ENCODE measurements at regions not wholly inside any gene's neighbourhood (a gene's known extent, or its start where the extent isn't known, plus 50 kb on each side); places are given as distances from the start of the nearest gene placed in this dataset.
"Not testable (repeated sequence)": the region's sequence is repeated elsewhere in the genome, so short reads cannot be mapped to it uniquely, and the experiment has no call there.

GRCh38 chr5:117304512-117305107 is 730.0 kb upstream of the SEMA6A start:
- not testable (repeated sequence) for H3K36me3 ChIP-seq (ENCODE audit: insufficient read depth, low read length); H3K4me1 ChIP-seq (ENCODE audit: control insufficient read depth, insufficient read depth, low read length); H3K4me2 ChIP-seq (ENCODE audit: low read length); H3K9me3 ChIP-seq (replicated peaks; ENCODE audit: low read length); H3K4me3 ChIP-seq (ENCODE audit: low read length); H3K9ac ChIP-seq (ENCODE audit: low read depth, low read length); H3K27me3 ChIP-seq (ENCODE audit: control insufficient read depth, insufficient read depth, low read length)

DNA sequence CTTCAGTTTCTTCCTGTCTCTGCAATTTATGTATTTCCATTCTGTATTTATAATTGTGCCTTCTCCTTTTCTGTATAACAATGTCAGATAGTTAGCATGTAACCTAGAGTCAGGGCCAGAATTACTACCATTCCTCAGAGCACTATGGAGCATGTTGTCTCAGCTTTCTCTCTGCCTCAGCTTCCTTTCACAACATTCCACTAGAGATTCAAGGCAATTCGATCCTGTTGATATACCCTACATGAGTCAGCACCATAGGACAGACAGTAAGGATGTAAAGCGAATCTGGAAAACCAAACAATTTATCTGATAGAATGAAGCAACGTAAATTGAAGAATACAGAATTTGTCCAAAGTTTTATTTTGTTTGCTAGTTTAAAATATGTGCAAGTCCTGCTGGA is 728.3 kb upstream of the SEMA6A start:
- no peaks in the 10 kb centered on the region for H3K4me1 ChIP-seq (ENCODE audit: control insufficient read depth, insufficient read depth, low read length)
- no peaks in the 10 kb centered on the region for H3K36me3 ChIP-seq (ENCODE audit: insufficient read depth, low read length)
- H3K4me2 ChIP-seq (ENCODE audit: low read length) = no peak overlapping the region
- no peak overlapping the region for H3K9ac ChIP-seq (ENCODE audit: low read depth, low read length)
- no peaks in the 10 kb centered on the region for H3K27me3 ChIP-seq (ENCODE audit: control insufficient read depth, insufficient read depth, low read length)
- no peak overlapping the region for H3K4me3 ChIP-seq (ENCODE audit: low read length)
- no peaks in the 10 kb centered on the region for H3K9me3 ChIP-seq (replicated peaks; ENCODE audit: low read length)

DNA sequence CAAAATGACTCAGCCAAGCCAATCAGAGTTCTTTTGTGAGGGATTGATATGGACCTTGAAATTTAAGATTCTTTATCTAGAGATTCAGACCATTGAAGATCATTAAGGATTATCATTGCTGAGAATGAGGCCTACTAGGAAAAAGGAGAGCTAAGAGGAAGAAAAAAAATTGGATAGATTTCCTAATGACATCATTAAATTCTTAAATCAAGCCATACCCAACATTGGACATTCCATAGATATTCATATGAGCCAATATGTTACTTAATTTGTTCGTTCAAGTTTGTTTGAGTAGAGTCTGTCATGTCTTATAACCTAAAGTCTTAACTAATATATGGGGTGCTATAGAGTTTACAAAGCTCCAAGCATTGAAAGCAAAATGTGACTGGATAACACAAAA is 727.9 kb upstream of the SEMA6A start:
- no peaks in the 10 kb centered on the region for H3K36me3 ChIP-seq (ENCODE audit: insufficient read depth, low read length)
- H3K4me3 ChIP-seq (ENCODE audit: low read length) = no peak overlapping the region
- H3K27me3 ChIP-seq (ENCODE audit: control insufficient read depth, insufficient read depth, low read length) = no peaks in the 10 kb centered on the region
- H3K4me2 ChIP-seq (ENCODE audit: low read length) = no peak overlapping the region
- H3K9me3 ChIP-seq (replicated peaks; ENCODE audit: low read length) = no peaks in the 10 kb centered on the region
- H3K9ac ChIP-seq (ENCODE audit: low read depth, low read length) = no peak overlapping the region
- H3K4me1 ChIP-seq (ENCODE audit: control insufficient read depth, insufficient read depth, low read length) = no peaks in the 10 kb centered on the region

DNA sequence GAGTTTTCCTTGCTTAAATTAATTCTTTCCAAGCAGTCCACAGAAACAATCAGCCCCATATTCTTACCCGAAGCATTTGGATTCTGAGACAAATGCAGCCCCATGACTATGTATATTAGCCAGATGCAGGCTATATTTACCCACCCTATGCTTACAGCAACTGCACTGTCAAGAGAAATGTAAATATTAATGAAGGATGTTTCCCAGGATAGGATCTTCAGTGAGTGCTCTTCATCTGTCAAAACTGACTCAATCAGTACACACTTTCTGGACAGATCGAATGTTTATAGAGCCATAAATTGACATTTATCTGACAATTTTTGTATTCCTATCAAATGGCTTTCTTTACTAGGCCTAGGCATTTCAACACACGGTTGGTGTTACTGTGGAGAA is 725.3 kb upstream of the SEMA6A start:
- no peaks in the 10 kb centered on the region for H3K36me3 ChIP-seq (ENCODE audit: insufficient read depth, low read length)
- no peak overlapping the region for H3K9ac ChIP-seq (ENCODE audit: low read depth, low read length)
- no peaks in the 10 kb centered on the region for H3K4me1 ChIP-seq (ENCODE audit: control insufficient read depth, insufficient read depth, low read length)
- no peak overlapping the region for H3K4me2 ChIP-seq (ENCODE audit: low read length)
- H3K4me3 ChIP-seq (ENCODE audit: low read length) = no peak overlapping the region
- H3K9me3 ChIP-seq (replicated peaks; ENCODE audit: low read length) = no peaks in the 10 kb centered on the region
- no peaks in the 10 kb centered on the region for H3K27me3 ChIP-seq (ENCODE audit: control insufficient read depth, insufficient read depth, low read length)

DNA sequence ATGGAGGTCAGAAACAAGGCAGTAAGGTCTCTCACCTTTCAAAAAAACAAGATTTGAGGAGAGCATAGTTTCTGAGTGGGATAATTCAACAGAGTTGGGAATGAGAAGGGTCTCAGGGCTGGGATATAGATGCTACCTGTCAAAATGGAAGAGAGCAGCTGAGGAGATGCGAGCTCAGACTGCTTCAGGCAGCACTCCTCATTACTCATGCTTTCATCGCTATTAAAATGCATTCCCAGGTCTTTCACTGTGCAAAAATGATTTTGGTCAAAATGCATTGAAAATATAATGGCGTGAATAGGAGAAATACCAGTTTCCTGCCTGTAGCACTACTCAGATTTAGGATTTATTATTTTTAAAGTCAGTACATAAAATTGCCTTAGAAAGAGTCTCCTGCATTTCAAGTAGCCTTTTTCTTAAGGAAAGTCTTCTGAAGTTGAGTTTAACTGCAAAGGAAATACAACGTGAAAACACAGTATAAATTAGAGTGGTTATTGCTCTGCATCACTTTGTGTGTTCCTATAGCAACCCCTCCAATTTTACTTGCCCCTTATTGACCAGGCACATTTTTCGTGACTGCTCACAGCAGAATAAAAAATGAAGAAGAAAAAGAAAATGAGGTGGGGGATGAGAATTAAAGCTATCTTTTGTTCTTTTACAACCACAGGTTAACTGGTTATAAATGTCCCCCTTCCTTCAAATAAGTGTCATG is 724.8 kb upstream of the SEMA6A start:
- Histone ChIP-seq H3K4me1 (ENCODE audit: control insufficient read depth, insufficient read depth, low read length) (no peaks in the 10 kb centered on the region), H3K9me3 (replicated peaks; ENCODE audit: low read length) (no peaks in the 10 kb centered on the region), H3K4me3 (ENCODE audit: low read length) (no peak overlapping the region), H3K27me3 (ENCODE audit: control insufficient read depth, insufficient read depth, low read length) (no peaks in the 10 kb centered on the region), H3K9ac (ENCODE audit: low read depth, low read length) (no peak overlapping the region), H3K36me3 (ENCODE audit: insufficient read depth, low read length) (no peaks in the 10 kb centered on the region), H3K4me2 (ENCODE audit: low read length) (no peak overlapping the region)

GRCh38 chr5:117296872-117297271 is 722.2 kb upstream of the SEMA6A start:
- H3K4me2 ChIP-seq (ENCODE audit: low read length) = no peak overlapping the region
- H3K4me1 ChIP-seq (ENCODE audit: control insufficient read depth, insufficient read depth, low read length) = no peaks in the 10 kb centered on the region
- H3K4me3 ChIP-seq (ENCODE audit: low read length) = no peak overlapping the region
- no peaks in the 10 kb centered on the region for H3K36me3 ChIP-seq (ENCODE audit: insufficient read depth, low read length)
- no peaks in the 10 kb centered on the region for H3K27me3 ChIP-seq (ENCODE audit: control insufficient read depth, insufficient read depth, low read length)
- H3K9me3 ChIP-seq (replicated peaks; ENCODE audit: low read length) = no peaks in the 10 kb centered on the region
- H3K9ac ChIP-seq (ENCODE audit: low read depth, low read length) = no peak overlapping the region

DNA sequence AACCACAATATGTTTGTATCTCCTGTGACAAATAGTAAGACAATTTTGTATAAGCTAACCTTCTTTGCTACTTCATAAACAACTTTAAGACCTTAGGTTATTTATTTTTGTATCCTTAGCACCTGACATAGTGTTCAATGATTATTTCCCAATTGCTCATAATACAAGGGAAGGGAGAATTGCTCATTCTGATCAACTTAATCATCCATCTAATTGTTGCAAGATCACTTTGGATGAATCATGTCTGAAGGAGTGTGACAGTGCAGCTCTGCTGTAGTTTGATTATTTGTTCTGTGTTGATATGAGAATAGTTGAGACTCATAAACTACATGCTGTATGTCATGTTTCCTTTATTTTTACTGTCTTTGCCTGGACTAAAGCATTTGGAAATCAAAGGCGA is 721.3 kb upstream of the SEMA6A start:
- Histone ChIP-seq H3K4me3 (ENCODE audit: low read length) (no peak overlapping the region), H3K27me3 (ENCODE audit: control insufficient read depth, insufficient read depth, low read length) (no peaks in the 10 kb centered on the region), H3K4me2 (ENCODE audit: low read length) (no peak overlapping the region), H3K36me3 (ENCODE audit: insufficient read depth, low read length) (no peaks in the 10 kb centered on the region), H3K4me1 (ENCODE audit: control insufficient read depth, insufficient read depth, low read length) (no peaks in the 10 kb centered on the region), H3K9me3 (replicated peaks; ENCODE audit: low read length) (no peaks in the 10 kb centered on the region), H3K9ac (ENCODE audit: low read depth, low read length) (no peak overlapping the region)

GRCh38 chr5:117286813-117287212 is 712.2 kb upstream of the SEMA6A start:
- Histone ChIP-seq H3K9me3 (replicated peaks; ENCODE audit: low read length) (no peaks in the 10 kb centered on the region), H3K4me2 (ENCODE audit: low read length) (no peak overlapping the region), H3K36me3 (ENCODE audit: insufficient read depth, low read length) (no peaks in the 10 kb centered on the region), H3K27me3 (ENCODE audit: control insufficient read depth, insufficient read depth, low read length) (no peaks in the 10 kb centered on the region), H3K4me1 (ENCODE audit: control insufficient read depth, insufficient read depth, low read length) (no peaks in the 10 kb centered on the region), H3K9ac (ENCODE audit: low read depth, low read length) (no peak overlapping the region), H3K4me3 (ENCODE audit: low read length) (no peak overlapping the region)

DNA sequence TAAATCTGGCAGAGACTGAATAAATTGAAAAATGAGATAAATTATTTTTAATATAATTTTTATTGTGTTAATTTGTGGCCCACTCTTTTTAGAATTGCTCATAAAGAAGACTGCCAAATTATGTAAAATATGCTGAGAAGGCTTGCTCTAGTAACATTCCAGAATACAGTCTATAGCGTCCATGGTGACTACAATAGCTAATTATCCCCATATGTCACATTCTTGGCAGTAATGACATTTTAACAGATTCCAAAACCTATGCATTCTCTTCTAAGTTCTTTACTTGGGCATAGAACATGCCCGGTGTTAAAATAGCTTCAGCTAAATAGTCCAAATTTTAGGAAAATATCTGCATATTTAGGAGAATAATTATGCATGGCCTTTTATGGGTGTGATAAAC is 697.0 kb upstream of the SEMA6A start:
- Histone ChIP-seq H3K36me3 (ENCODE audit: insufficient read depth, low read length) (no peaks in the 10 kb centered on the region), H3K4me1 (ENCODE audit: control insufficient read depth, insufficient read depth, low read length) (no peaks in the 10 kb centered on the region), H3K4me2 (ENCODE audit: low read length) (no peak overlapping the region), H3K27me3 (ENCODE audit: control insufficient read depth, insufficient read depth, low read length) (no peaks in the 10 kb centered on the region), H3K4me3 (ENCODE audit: low read length) (no peak overlapping the region), H3K9ac (ENCODE audit: low read depth, low read length) (no peak overlapping the region), H3K9me3 (replicated peaks; ENCODE audit: low read length) (no peaks in the 10 kb centered on the region)

DNA sequence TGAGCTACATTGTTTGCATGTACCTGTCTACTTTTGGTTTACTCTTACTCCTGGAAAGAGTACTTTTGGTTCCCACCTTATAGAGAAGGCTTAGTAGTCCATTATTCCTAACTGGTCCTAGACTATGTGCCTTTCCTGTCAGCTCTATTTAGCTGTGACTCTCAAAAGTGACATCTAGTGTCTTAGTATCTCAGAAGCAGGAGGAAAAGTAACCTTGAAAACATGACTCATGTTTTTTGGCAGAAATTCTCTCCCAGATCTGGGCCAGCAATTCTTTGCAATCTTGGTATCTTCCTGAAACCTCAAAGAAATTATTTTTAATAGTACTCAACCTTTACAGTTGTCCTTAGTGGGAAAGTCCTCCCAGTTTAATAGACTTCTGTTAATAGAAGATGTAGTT is 691.7 kb upstream of the SEMA6A start:
- H3K27me3 ChIP-seq (ENCODE audit: control insufficient read depth, insufficient read depth, low read length) = no peaks in the 10 kb centered on the region
- no peak overlapping the region for H3K4me2 ChIP-seq (ENCODE audit: low read length)
- H3K36me3 ChIP-seq (ENCODE audit: insufficient read depth, low read length) = no peaks in the 10 kb centered on the region
- no peaks in the 10 kb centered on the region for H3K9me3 ChIP-seq (replicated peaks; ENCODE audit: low read length)
- H3K9ac ChIP-seq (ENCODE audit: low read depth, low read length) = no peak overlapping the region
- H3K4me1 ChIP-seq (ENCODE audit: control insufficient read depth, insufficient read depth, low read length) = no peaks in the 10 kb centered on the region
- no peak overlapping the region for H3K4me3 ChIP-seq (ENCODE audit: low read length)

GRCh38 chr5:117263231-117263630 is 688.6 kb upstream of the SEMA6A start:
- H3K4me3 ChIP-seq (ENCODE audit: low read length) = no peak overlapping the region
- H3K4me1 ChIP-seq (ENCODE audit: control insufficient read depth, insufficient read depth, low read length) = no peaks in the 10 kb centered on the region

DNA sequence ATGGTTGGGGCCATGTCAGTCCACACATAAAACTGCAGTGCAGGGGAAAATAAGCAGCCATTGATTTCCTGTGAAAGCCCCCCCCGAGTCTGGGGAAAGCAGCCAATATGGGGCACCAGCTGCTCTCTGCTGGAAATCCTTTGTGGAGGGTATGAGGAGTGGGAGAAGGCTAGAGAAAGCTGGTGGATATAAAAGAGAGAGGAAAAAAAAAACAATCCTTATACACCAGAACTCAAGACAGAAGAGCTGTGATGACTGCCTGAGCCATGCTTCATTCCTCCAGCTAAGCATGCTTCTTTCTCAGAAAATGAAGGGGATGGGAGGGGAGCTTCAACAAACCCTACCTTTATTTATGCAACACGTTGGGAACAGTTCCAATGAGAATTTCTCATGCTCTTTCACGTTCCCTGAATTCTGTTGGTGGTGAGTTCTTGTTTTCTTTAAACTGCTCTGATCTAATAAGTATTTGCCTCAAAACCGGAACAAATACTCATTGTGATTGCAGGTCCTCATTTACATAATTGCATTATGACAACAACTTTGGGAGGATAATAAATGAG is 688.0 kb upstream of the SEMA6A start:
- Histone ChIP-seq H3K4me1 (ENCODE audit: control insufficient read depth, insufficient read depth, low read length) (no peaks in the 10 kb centered on the region), H3K4me2 (ENCODE audit: low read length) (no peak overlapping the region), H3K9ac (ENCODE audit: low read depth, low read length) (no peak overlapping the region), H3K9me3 (replicated peaks; ENCODE audit: low read length) (no peaks in the 10 kb centered on the region), H3K36me3 (ENCODE audit: insufficient read depth, low read length) (no peaks in the 10 kb centered on the region), H3K27me3 (ENCODE audit: control insufficient read depth, insufficient read depth, low read length) (no peaks in the 10 kb centered on the region), H3K4me3 (ENCODE audit: low read length) (no peak overlapping the region)

More at GRCh38 chr5:117263231-117263630, 688.6 kb upstream of the SEMA6A start:
- Histone ChIP-seq H3K9me3 (replicated peaks; ENCODE audit: low read length) (no peaks in the 10 kb centered on the region), H3K27me3 (ENCODE audit: control insufficient read depth, insufficient read depth, low read length) (no peaks in the 10 kb centered on the region), H3K9ac (ENCODE audit: low read depth, low read length) (no peak overlapping the region), H3K36me3 (ENCODE audit: insufficient read depth, low read length) (no peaks in the 10 kb centered on the region), H3K4me2 (ENCODE audit: low read length) (no peak overlapping the region)

Measured in skeletal muscle satellite cell (primary cell).